ENCODE measurements at regions not wholly inside any gene's neighbourhood (a gene's known extent, or its start where the extent isn't known, plus 50 kb on each side); places are given as distances from the start of the nearest gene placed in this dataset.
"Not testable (repeated sequence)": the region's sequence is repeated elsewhere in the genome, so short reads cannot be mapped to it uniquely, and the experiment has no call there.

DNA sequence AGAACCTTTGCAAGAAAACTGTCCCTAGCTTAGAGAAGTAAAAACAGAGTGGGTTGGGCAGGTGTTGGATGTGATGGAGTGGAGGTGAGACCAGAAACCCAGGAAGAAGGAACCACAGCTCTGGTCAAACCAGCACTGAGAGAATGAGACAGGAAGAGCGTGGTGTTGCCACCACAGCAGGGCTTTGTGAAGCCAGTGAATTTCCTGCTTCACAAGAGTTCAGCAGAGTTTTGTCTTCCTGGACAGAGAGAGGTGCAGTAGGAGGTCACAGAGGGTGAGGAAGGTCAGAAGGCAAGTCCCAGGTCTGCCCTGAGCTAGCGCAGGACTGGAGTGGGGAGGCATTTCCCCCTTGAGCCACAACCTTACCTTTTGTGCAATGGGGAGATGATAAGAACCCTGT lies 2306.2 kb upstream of the ACO1 start:
- H3K9ac ChIP-seq (ENCODE audit: low read length), result no peak overlapping the region
- H3K4me3 ChIP-seq (ENCODE audit: low read length), result no peak overlapping the region
- no peaks in the 10 kb centered on the region for H3K27me3 ChIP-seq (replicated peaks; ENCODE audit: control insufficient read depth, insufficient read depth, low read length)
- H3K9me3 ChIP-seq (ENCODE audit: control insufficient read depth, low read length), result no peaks in the 10 kb centered on the region
- H3K36me3 ChIP-seq (ENCODE audit: control insufficient read depth, insufficient read depth, low read length, severe bottlenecking), result no peaks in the 10 kb centered on the region
- no peak for DNase-seq (ENCODE audit: low read depth)
- H3K4me1 ChIP-seq (ENCODE audit: control insufficient read depth, insufficient read depth, low read length), result no peaks in the 10 kb centered on the region

DNA sequence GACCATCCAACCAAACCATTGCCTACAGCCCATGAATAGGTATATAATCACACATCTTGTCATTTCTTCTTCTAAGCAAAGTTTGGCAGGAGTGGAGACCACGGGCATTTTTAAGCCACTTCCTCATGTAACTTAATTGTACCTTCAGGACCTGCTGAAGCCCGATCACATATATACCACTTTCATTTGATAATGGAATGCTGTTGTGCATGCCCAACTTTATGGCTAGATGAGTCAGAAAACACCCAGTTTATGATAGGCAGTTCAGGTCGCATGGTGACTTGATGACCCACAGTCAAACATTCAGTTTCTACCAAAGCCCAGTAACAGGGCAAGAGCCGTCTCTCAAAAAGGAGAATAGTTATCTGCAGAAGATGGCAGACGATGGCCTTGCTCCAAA lies 2295.0 kb upstream of the ACO1 start:
- DNase-seq (ENCODE audit: low read depth), result no peak
- H3K4me1 ChIP-seq (ENCODE audit: control insufficient read depth, insufficient read depth, low read length), result no peaks in the 10 kb centered on the region
- no peak overlapping the region for H3K9ac ChIP-seq (ENCODE audit: low read length)
- H3K9me3 ChIP-seq (ENCODE audit: control insufficient read depth, low read length), result no peaks in the 10 kb centered on the region
- H3K27me3 ChIP-seq (replicated peaks; ENCODE audit: control insufficient read depth, insufficient read depth, low read length), result no peaks in the 10 kb centered on the region
- no peaks in the 10 kb centered on the region for H3K36me3 ChIP-seq (ENCODE audit: control insufficient read depth, insufficient read depth, low read length, severe bottlenecking)
- H3K4me3 ChIP-seq (ENCODE audit: low read length), result no peak overlapping the region

GRCh38 chr9:30103647-30104394 lies 2280.6 kb upstream of the ACO1 start:
- Histone ChIP-seq H3K9me3 (ENCODE audit: control insufficient read depth, low read length) (no peaks in the 10 kb centered on the region), H3K27me3 (replicated peaks; ENCODE audit: control insufficient read depth, insufficient read depth, low read length) (no peaks in the 10 kb centered on the region), H3K36me3 (ENCODE audit: control insufficient read depth, insufficient read depth, low read length, severe bottlenecking) (no peaks in the 10 kb centered on the region), H3K4me3 (ENCODE audit: low read length) (no peak overlapping the region), H3K9ac (ENCODE audit: low read length) (no peak overlapping the region), H3K4me1 (ENCODE audit: control insufficient read depth, insufficient read depth, low read length) (no peaks in the 10 kb centered on the region)
- no peak for DNase-seq (ENCODE audit: low read depth)

- not testable (repeated sequence) for H3K4me3 ChIP-seq (ENCODE audit: low read length); H3K9ac ChIP-seq (ENCODE audit: low read length); H3K27me3 ChIP-seq (replicated peaks; ENCODE audit: control insufficient read depth, insufficient read depth, low read length); H3K9me3 ChIP-seq (ENCODE audit: control insufficient read depth, low read length); DNase-seq (ENCODE audit: low read depth); H3K36me3 ChIP-seq (ENCODE audit: control insufficient read depth, insufficient read depth, low read length, severe bottlenecking); H3K4me1 ChIP-seq (ENCODE audit: control insufficient read depth, insufficient read depth, low read length)
Measured at GRCh38 chr9:30107134-30107533, 2277.3 kb upstream of the ACO1 start.

DNA sequence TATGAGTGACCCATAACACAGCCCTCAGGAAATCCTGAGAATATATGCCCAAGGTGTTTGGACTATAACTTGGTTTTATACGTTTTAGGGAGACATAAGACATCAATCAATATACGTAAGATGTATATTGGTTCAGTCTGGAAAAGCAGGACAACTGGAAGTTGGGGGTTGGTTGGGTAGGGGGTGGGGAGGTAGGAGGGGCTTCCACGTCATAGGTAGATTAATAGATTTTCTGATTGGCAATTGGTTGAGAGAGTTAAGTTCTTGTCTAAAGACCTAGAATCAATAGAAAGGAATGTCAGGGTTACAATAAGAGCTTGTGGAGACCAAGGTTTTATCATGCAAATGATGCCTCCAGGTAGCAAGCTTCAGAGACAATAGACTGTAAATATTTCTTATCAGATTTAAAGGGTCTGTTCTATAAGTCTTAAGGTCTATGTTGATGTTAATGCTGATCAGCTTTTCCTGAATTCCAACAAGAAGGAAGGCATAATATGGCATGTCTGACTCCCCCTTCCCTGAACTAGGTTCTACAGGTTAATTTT lies 2267.7 kb upstream of the ACO1 start:
- no peak for DNase-seq (ENCODE audit: low read depth)
- no peaks in the 10 kb centered on the region for H3K4me1 ChIP-seq (ENCODE audit: control insufficient read depth, insufficient read depth, low read length)
- no peak overlapping the region for H3K9ac ChIP-seq (ENCODE audit: low read length)
- H3K9me3 ChIP-seq (ENCODE audit: control insufficient read depth, low read length), result no peaks in the 10 kb centered on the region
- no peak overlapping the region for H3K4me3 ChIP-seq (ENCODE audit: low read length)
- H3K36me3 ChIP-seq (ENCODE audit: control insufficient read depth, insufficient read depth, low read length, severe bottlenecking), result no peaks in the 10 kb centered on the region
- no peaks in the 10 kb centered on the region for H3K27me3 ChIP-seq (replicated peaks; ENCODE audit: control insufficient read depth, insufficient read depth, low read length)

DNA sequence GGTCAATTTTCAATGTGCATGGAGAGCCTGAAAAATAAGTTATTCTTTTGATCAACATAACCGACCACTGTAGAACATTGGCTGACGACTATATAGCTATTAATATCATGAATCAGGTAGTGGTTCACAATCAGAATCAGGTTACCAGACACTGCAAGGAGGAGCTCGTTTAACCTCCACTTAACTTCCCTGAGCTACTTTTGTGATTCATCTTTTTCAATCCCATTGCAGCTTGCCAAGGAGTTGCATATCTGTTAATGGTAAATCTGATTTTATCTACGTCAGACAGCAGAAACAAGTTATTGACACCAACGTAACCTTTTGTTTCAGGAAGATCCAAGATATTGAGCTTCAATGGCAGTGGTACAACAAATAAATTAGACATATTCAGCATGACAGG lies 2263.8 kb upstream of the ACO1 start:
- no peak for DNase-seq (ENCODE audit: low read depth)
- no peaks in the 10 kb centered on the region for H3K27me3 ChIP-seq (replicated peaks; ENCODE audit: control insufficient read depth, insufficient read depth, low read length)
- H3K9me3 ChIP-seq (ENCODE audit: control insufficient read depth, low read length), result no peaks in the 10 kb centered on the region
- no peaks in the 10 kb centered on the region for H3K36me3 ChIP-seq (ENCODE audit: control insufficient read depth, insufficient read depth, low read length, severe bottlenecking)
- H3K4me3 ChIP-seq (ENCODE audit: low read length), result no peak overlapping the region
- no peaks in the 10 kb centered on the region for H3K4me1 ChIP-seq (ENCODE audit: control insufficient read depth, insufficient read depth, low read length)
- H3K9ac ChIP-seq (ENCODE audit: low read length), result no peak overlapping the region

DNA sequence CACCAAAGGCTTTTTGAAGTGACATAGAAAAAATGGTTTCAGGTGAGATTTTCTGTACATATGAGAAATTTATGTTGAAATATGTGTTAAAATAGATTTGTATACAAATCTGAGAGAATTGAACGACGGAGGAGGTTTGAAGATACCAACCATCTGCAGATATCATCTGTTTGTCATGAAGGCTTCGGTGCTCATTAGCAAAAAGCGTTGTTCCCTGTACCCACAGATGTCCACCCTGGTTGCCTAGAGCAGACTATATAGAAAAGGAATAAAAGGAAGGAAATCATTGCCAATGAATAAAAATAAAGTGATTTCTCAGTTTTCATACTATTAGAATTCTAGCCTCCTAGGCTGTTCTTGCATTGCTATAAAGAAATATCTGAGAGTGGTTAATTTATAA lies 2262.8 kb upstream of the ACO1 start:
- Histone ChIP-seq H3K4me1 (ENCODE audit: control insufficient read depth, insufficient read depth, low read length) (no peaks in the 10 kb centered on the region), H3K4me3 (ENCODE audit: low read length) (no peak overlapping the region), H3K9ac (ENCODE audit: low read length) (no peak overlapping the region), H3K36me3 (ENCODE audit: control insufficient read depth, insufficient read depth, low read length, severe bottlenecking) (no peaks in the 10 kb centered on the region), H3K27me3 (replicated peaks; ENCODE audit: control insufficient read depth, insufficient read depth, low read length) (no peaks in the 10 kb centered on the region), H3K9me3 (ENCODE audit: control insufficient read depth, low read length) (no peaks in the 10 kb centered on the region)
- DNase-seq (ENCODE audit: low read depth), result no peak

GRCh38 chr9:30125881-30126280 lies 2258.6 kb upstream of the ACO1 start:
- Histone ChIP-seq H3K9ac (ENCODE audit: low read length) (no peak overlapping the region), H3K4me3 (ENCODE audit: low read length) (no peak overlapping the region), H3K27me3 (replicated peaks; ENCODE audit: control insufficient read depth, insufficient read depth, low read length) (no peaks in the 10 kb centered on the region), H3K4me1 (ENCODE audit: control insufficient read depth, insufficient read depth, low read length) (no peaks in the 10 kb centered on the region), H3K9me3 (ENCODE audit: control insufficient read depth, low read length) (no peaks in the 10 kb centered on the region), H3K36me3 (ENCODE audit: control insufficient read depth, insufficient read depth, low read length, severe bottlenecking) (no peaks in the 10 kb centered on the region)
- no peak for DNase-seq (ENCODE audit: low read depth)

GRCh38 chr9:30127371-30127770 lies 2257.1 kb upstream of the ACO1 start:
- H3K36me3 ChIP-seq (ENCODE audit: control insufficient read depth, insufficient read depth, low read length, severe bottlenecking), result no peaks in the 10 kb centered on the region
- H3K4me1 ChIP-seq (ENCODE audit: control insufficient read depth, insufficient read depth, low read length), result no peaks in the 10 kb centered on the region
- no peak overlapping the region for H3K9ac ChIP-seq (ENCODE audit: low read length)
- no peaks in the 10 kb centered on the region for H3K27me3 ChIP-seq (replicated peaks; ENCODE audit: control insufficient read depth, insufficient read depth, low read length)
- no peak for DNase-seq (ENCODE audit: low read depth)
- no peak overlapping the region for H3K4me3 ChIP-seq (ENCODE audit: low read length)
- H3K9me3 ChIP-seq (ENCODE audit: control insufficient read depth, low read length), result no peaks in the 10 kb centered on the region

DNA sequence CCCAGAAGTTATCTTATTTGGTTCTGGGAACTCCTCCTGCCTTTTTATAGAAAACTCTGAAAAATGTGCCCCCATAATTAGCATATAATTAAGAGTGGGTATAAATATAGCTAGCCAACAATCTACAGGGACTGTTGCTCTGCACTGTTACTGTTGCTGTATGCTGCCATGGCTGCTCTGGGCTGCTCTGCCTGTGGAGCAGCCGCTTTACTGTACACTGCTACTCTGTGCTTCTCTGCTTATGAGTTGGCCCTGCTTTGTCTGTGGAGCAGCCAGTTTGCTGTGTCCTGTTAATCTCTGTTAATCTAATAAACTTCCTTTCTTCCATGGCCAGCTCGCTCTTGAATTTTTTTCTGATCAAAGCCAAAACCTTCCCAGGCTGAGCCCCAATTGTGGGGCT lies 2244.0 kb upstream of the ACO1 start:
- Histone ChIP-seq H3K9me3 (ENCODE audit: control insufficient read depth, low read length) (no peaks in the 10 kb centered on the region), H3K4me1 (ENCODE audit: control insufficient read depth, insufficient read depth, low read length) (no peaks in the 10 kb centered on the region), H3K36me3 (ENCODE audit: control insufficient read depth, insufficient read depth, low read length, severe bottlenecking) (no peaks in the 10 kb centered on the region), H3K4me3 (ENCODE audit: low read length) (no peak overlapping the region), H3K9ac (ENCODE audit: low read length) (no peak overlapping the region), H3K27me3 (replicated peaks; ENCODE audit: control insufficient read depth, insufficient read depth, low read length) (no peaks in the 10 kb centered on the region)
- DNase-seq (ENCODE audit: low read depth), result no peak

DNA sequence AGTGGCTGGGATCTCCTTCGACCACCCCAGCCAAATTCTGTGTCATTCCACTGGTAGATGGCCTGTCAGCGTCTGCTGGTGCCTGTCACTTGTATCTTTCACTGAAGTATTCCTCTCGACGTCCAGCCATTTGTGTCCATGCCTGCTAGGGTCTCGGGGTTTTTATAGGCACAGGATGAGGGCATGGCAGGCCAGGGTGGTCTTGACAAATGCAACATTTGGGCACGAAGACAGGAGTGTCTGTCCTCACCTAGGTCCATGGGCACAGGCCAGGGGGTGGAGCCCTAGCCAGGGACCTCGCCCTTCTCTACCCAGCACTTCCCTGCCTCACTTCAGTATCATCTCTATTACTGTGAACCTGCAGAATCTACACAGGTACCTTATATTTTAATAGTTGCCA lies 2223.9 kb upstream of the ACO1 start:
- Histone ChIP-seq H3K9ac (ENCODE audit: low read length) (no peak overlapping the region), H3K9me3 (ENCODE audit: control insufficient read depth, low read length) (no peaks in the 10 kb centered on the region), H3K36me3 (ENCODE audit: control insufficient read depth, insufficient read depth, low read length, severe bottlenecking) (no peaks in the 10 kb centered on the region), H3K4me3 (ENCODE audit: low read length) (no peak overlapping the region), H3K27me3 (replicated peaks; ENCODE audit: control insufficient read depth, insufficient read depth, low read length) (no peaks in the 10 kb centered on the region), H3K4me1 (ENCODE audit: control insufficient read depth, insufficient read depth, low read length) (no peaks in the 10 kb centered on the region)
- no peak for DNase-seq (ENCODE audit: low read depth)

GRCh38 chr9:30172206-30172605 lies 2212.2 kb upstream of the ACO1 start:
- no peak for DNase-seq (ENCODE audit: low read depth)
- H3K27me3 ChIP-seq (replicated peaks; ENCODE audit: control insufficient read depth, insufficient read depth, low read length), result no peaks in the 10 kb centered on the region
- H3K4me3 ChIP-seq (ENCODE audit: low read length), result no peak overlapping the region
- no peak overlapping the region for H3K9ac ChIP-seq (ENCODE audit: low read length)
- H3K9me3 ChIP-seq (ENCODE audit: control insufficient read depth, low read length), result peaks cover 8% of the 10 kb centered on the region
- H3K4me1 ChIP-seq (ENCODE audit: control insufficient read depth, insufficient read depth, low read length), result no peaks in the 10 kb centered on the region
- no peaks in the 10 kb centered on the region for H3K36me3 ChIP-seq (ENCODE audit: control insufficient read depth, insufficient read depth, low read length, severe bottlenecking)

All from adipocyte (in vitro differentiated cells).